KOPT-K1 (cell line): ENCODE measurements at regions not wholly inside any gene's neighbourhood (a gene's known extent, or its start where the extent isn't known, plus 50 kb on each side); places are given as distances from the start of the nearest gene placed in this dataset.

ENCODE experiments used
- H3K27ac ChIP-seq: fragments of 200-600 bp; sonication (generic); 2 replicates; pipeline ENCODE4 v1.5.1; 2016; ENCODE audit warnings: antibody characterized with exemption, mild to moderate bottlenecking, low read depth, low read length; ENCODE audit not compliant: poor library complexity, severe bottlenecking
- H3K36me3 ChIP-seq: fragments of 200-600 bp; sonication (generic); 2 replicates; pipeline ENCODE4 v1.5.1; 2017; ENCODE audit warnings: antibody characterized with exemption, mild to moderate bottlenecking, low read length, moderate library complexity; ENCODE audit not compliant: insufficient read depth
- H3K9me3 ChIP-seq: fragments of 200-600 bp; sonication (generic); 2 replicates; pipeline ENCODE4 v1.5.1; 2017; ENCODE audit warnings: antibody characterized with exemption, low read length, mild to moderate bottlenecking; ENCODE audit not compliant: insufficient read depth, poor library complexity, severe bottlenecking

DNA sequence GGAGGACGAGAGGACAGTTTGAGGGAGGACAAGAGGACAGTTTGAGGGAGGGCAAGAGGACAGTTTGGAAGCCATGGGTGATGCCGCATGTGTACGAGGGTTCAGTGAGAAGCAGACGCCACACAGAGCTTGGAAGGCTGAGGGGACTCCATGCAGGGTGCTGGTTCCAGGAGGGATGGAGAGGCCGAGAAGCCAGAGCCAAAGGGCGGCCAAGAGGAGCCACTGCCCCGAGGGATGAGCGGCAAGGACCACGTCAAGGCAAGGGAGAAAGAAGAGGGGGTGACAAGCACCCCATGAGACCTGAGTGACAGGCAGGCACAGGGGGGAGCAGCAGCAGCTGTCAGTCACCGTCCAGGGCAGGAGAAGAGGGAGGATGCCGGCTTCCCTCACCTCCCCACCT is 385.7 kb upstream of the MYT1L start:
- Histone ChIP-seq H3K27ac (no peak overlapping the region), H3K9me3 (no peaks in the 10 kb centered on the region), H3K36me3 (no peaks in the 10 kb centered on the region)

DNA sequence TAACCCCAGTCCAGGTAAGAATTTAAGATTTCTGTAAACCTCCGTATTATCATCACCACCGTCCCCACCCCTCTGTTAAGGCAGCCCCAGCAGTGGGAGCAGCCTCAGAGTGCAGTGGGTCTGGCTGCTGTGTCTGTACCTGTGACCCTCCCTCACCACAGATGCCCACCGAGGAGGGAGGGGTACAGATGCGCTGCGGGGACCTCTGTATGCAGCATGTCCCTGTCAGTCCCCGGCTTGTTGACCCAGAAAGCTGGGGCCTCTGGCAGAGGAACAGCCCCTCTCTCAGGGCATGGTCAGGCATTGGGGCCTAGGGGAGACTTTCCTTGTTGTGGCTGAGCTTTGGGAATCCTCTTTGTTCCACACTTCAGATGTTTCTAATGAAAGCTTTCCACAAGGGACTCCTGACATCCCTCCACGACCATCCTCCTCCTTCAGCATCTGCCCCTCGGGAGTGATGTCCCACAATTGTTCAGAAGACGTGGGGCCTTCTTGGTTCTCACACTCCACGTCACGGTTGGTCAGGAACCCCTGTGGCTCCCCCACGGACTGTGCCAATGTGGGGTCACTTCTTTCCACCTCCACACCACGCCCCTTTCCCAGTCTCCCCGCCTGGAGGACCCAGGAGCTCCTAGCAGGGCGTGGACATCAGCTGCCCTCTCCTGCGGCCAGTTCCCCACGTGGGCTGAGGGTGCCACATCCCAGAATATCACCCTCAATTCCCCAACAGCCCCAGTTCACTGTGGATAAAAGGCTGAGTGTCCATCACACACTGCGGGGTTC is 384.2 kb upstream of the MYT1L start:
- no peaks in the 10 kb centered on the region for H3K36me3 ChIP-seq
- no peak overlapping the region for H3K27ac ChIP-seq
- H3K9me3 ChIP-seq: no peaks in the 10 kb centered on the region

DNA sequence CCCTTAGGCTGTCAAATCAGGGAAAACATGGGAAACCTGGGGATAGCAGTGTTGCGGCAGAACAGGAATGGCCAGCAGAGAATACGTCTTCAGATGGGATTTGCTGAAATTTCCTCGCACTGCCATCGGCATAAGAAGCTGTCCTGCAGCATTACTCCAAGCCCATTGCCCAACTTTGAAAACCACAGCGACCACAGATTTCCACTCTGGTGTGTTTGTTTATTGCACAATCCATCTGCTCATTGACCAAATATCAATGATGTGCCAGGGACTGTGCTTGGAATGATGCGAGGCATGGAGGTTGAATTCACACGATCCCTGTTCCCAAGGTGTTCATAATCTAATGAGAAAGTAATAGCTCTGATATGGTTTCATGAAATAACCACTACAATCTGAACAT is 383.3 kb upstream of the MYT1L start:
- H3K27ac ChIP-seq: no peak overlapping the region
- H3K36me3 ChIP-seq: no peaks in the 10 kb centered on the region
- no peaks in the 10 kb centered on the region for H3K9me3 ChIP-seq

DNA sequence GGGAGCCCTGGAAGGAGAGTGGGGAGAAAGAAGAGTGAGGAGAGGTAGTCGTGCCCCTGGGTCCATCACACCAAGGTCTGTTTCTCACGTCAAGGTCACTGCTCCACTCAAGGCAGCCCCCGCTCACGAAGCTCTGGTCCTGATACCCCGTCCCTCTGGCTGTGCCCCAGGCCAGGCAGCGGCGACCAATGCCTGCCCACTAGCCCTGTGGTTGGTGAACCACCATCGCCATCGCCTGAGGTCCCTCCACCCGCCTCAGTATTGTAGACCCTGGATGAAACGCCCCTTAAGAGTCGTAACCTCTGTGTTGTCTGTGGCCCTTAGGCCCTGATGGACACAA is 378.3 kb upstream of the MYT1L start:
- Histone ChIP-seq H3K27ac (no peak overlapping the region), H3K36me3 (no peaks in the 10 kb centered on the region), H3K9me3 (no peaks in the 10 kb centered on the region)

DNA sequence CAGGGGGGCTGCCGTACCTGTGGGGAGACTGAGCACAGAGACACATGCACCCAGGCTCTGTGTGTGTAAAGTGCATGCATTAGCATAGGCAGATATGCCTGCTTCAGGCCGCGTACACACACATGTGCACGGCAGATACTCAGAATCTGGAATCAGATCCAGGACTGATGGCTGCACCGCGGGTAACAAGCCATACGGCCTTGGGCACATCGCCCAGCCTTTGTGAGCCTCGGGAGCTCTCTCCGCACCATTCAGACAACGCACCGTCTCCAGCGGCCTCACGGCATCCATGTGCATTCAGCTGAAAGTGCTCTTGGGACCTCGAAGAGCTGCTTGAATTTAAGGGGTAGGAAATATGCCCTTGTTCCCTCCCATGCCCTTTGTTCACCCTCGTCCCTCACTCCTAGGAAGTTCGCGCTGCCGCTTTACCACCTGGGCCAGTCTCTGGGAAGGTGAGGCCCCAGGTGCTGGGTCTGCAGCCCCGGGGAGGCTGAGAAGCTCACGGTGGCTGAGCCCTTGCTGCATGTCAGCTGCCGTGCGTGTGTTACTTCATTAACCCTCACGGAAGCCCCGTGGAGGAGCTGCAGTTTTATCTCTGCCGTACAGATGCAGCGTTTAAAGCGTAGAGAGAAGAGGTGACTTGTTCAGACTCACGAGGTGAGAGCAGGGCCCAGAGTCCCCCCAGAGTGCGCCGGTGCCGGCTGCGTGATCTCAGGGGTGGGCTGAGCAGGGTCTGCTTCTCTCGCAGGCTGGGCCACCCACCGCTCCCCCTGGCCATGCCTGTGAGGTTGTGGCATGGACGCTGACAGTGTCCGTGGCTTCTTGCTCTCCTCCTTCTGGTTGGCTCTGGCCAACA is 377.7 kb upstream of the MYT1L start:
- H3K36me3 ChIP-seq: no peaks in the 10 kb centered on the region
- H3K27ac ChIP-seq: no peak overlapping the region
- no peaks in the 10 kb centered on the region for H3K9me3 ChIP-seq

DNA sequence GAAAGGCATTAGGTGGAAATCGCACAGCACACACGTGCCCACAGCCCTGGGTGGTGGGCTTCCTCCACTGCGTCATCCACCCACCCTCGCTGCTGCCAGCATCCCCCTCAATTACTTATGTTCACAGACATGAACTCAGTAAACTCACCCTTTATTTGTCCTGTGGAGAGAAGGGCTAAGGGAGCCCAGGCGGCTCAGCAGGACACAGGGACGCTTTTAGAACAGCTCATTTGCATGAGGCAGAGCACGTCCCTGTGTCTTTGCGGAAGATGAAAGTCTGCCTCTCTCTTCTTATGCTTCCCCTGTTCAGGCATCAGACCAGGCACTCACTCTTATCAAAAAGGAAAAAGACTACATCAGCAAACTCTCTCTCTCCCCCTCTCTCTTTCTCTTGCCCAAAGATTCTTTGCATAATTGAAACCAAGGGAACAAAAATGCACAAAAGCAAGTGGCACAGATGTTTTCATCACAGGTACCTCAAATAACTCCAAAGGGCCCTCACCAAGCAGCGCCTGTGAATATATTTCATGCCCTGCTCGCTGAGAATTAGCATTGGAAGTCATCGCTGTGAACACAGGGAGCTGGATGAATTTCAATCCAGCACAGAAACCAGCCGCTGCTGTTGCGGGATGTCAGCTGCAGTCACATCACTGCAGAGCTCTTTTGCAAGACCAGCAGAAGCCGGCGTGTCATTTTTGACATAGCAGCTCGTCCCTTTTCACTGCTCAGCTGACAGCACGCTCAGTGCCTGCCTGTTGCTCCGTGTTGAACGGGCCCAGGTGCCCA is 376.3 kb upstream of the MYT1L start:
- no peaks in the 10 kb centered on the region for H3K9me3 ChIP-seq
- H3K27ac ChIP-seq: peak overlapping the region; percentile 96
- no peaks in the 10 kb centered on the region for H3K36me3 ChIP-seq

DNA sequence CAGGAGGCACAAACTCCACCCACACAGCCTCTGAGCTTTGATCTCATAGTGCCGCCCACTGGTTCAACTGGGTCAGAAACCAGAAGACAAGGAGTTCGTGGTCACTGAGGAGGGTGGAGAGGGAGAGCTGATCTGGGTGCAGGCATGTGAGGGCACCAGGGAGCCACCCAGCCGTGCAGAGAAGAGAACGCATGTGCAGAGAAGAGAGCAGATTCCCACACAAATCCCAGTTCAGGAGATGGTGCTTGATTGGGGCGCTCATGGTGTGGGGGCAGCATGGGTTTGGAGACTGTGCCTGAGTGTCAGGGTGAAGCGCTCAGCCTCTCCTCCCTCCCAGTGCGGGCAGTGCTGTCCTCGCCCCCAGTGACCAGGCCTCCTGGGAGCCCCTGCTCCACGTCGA is 375.2 kb upstream of the MYT1L start:
- no peaks in the 10 kb centered on the region for H3K9me3 ChIP-seq
- peak overlapping the region; percentile 96 for H3K27ac ChIP-seq
- H3K36me3 ChIP-seq: no peaks in the 10 kb centered on the region

DNA sequence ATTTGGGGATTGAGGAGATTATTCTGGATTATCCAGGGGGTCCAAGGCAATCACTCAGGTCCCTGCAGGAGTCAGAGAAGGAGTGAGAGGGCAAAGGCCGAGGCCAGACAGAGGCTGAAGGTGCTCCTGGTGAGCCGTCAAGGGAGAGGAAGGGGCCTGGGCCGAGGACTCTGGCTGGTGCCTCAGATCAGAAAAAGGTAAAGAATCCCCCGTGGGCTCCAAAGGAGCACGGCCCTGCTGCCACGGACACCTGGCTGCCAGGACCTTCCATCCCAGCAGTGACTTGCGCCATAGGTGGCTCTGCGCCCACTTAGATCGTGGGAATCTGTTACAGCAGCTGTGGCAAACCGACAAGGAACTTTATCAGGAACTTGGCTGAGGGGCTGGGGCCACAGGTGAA is 374.8 kb upstream of the MYT1L start:
- Histone ChIP-seq H3K9me3 (no peaks in the 10 kb centered on the region), H3K27ac (peak overlapping the region; percentile 96)

DNA sequence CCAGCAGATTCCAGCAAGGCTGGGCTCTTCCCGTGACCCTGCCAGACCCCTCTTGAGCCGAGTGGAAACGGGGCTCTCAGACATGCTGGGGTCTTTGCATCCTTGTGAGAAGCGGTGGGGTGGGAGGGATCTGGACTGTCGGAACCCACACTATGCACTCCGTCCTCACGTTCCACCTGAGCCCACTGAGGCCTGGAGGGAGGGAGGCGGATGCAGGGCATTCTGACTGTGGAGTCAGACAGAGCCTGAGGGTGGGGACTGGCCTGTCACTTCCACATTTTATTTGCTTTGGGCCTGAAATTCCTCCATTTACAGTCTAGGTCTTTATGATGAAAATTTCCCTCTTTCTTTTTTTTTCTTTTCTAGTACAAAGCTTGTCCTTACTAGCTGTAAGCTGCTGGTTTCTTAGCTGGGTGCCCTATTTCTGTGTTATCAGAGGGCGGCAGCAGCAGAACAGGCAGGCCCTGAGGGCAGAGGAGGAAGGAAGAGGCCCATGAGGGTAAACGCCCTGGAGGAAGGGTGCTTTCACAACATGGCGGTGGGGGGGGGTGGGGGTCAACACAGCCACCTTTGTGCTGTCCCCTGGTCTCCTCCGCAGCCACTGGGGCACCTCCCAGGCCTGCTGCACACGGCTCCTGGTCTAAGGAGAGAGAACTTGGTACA is 373.5 kb upstream of the MYT1L start:
- Histone ChIP-seq H3K9me3 (no peaks in the 10 kb centered on the region), H3K36me3 (no peaks in the 10 kb centered on the region), H3K27ac (peak overlapping the region; percentile 96)

More for the DNA sequence above, 374.8 kb upstream of the MYT1L start:
- H3K36me3 ChIP-seq: no peaks in the 10 kb centered on the region

DNA sequence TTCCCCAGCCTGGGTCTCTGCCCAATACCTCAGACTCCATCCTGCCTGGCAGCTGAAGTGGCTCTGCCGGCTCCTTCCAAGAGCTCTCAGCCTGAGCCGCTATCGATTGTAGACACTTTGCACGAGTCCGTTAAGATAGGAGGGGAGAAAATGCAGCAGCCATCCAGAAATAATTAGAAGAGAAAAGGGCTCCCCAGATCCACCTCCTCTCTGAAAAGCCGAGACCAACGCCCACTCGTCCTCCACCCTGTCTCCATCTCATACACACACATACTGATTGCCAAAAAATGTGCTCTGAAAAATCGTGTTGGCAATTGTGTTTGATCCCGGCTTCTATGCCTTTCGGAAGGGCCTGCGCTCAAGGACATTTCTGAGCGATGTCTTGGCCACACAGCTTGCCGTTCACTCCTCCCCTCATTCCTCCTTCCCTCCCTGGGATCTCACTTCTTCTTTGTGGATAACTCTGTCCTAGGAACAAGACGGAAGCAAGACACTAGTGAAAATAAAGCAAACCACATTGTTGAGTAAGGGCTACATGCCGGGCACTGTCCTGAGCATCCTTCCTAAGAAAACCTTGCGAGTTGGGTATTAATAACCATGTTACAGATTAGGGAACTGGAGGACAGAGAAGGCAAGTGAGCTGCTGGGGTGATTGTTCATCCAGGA is 372.8 kb upstream of the MYT1L start:
- no peaks in the 10 kb centered on the region for H3K9me3 ChIP-seq
- H3K27ac ChIP-seq: peak overlapping the region; percentile 96
- H3K36me3 ChIP-seq: no peaks in the 10 kb centered on the region

DNA sequence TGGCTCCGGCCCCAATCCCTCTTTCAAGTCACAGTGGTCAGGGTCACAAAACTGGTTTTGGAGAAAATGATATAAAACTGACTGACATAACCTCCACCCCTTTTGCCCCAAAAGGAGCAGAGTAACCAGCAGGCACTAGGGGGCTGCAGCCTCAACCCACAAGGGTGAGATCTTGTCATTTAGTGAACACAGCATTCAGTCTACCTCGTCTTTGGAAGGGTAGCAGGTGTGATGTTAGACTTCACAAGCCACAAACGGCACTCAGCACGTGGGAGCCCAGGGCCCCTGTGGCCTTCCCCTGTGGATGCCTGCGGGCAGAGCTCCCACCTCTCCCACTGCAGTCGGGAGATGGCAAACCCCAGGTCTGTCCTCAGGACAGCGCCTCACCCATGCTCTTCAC is 372.1 kb upstream of the MYT1L start:
- Histone ChIP-seq H3K36me3 (no peaks in the 10 kb centered on the region), H3K27ac (peak overlapping the region; percentile 96), H3K9me3 (no peaks in the 10 kb centered on the region)

DNA sequence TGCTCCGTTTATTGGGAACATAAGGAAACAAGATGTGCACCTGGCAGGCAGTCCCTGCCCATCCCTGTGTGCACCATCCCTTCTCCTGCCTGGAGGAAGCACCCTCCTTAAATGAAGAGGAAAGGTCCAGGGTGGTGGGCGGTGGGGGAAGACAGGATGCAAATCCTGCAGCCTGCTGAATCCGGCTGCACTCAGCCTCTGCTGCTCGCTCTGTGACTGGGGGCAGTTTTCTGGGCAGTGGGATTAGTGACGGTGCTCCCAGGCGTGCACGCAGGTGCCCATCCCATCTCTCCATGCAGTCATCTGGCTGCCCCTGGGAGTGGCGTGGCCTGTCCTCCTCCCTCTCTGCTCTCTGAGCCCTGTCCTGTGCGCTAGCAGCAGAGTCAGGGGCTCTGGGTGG is 371.3 kb upstream of the MYT1L start:
- no peaks in the 10 kb centered on the region for H3K9me3 ChIP-seq
- H3K27ac ChIP-seq: peak overlapping the region; percentile 96
- no peaks in the 10 kb centered on the region for H3K36me3 ChIP-seq

DNA sequence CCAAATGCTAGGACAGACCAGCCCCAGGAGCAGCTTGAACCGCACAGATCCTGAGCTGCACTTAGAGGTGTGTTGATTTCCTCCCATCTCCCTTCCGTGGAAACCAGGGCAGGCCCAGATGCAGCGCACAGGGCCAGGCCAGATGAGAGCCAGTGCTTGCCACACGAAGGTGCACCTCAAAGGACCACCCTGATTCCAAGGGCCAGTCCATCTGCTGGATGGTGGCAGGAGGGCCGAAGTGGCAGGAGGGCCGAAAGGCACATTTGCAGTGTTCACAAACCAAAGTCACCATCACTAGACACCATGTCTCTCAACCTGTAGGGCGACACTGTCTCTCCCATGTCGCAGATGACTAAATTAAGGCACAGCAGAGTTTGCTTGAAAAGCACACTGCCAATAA is 370.7 kb upstream of the MYT1L start:
- no peaks in the 10 kb centered on the region for H3K9me3 ChIP-seq
- no peaks in the 10 kb centered on the region for H3K36me3 ChIP-seq
- H3K27ac ChIP-seq: peak overlapping the region; percentile 96

DNA sequence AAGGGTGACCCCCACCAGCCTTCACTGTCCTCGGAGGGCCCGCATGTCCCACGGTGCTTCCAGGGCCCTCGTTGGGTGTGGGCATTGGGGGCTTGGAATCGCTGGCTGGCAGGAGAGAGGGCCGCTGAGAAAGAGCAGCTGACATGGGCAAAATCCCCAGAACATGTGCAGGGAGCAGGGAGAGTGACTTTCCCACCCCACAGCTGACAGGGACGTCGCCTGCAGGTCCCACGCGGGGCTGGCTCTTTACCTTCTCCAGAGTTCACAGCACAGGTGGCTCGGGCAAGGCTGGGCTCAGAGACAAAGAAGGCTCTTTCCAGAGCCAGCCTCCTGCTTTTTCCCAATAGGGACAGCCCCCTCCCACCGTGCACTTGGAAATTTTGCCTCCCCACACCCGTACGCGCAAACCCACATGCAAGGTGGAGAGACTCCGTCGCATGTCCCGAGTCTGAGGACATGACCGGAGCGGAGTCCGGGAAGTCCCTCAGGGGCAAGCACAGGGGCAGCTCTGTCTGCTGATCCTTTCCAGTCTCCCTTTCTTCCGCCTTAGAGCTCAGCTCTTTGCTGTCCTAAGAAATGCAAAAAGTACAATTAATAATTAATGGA is 370.2 kb upstream of the MYT1L start:
- peak overlapping the region; percentile 96 for H3K27ac ChIP-seq
- no peaks in the 10 kb centered on the region for H3K9me3 ChIP-seq
- H3K36me3 ChIP-seq: no peaks in the 10 kb centered on the region
